H1 (cell line): ENCODE measurements at regions not wholly inside any gene's neighbourhood (a gene's known extent, or its start where the extent isn't known, plus 50 kb on each side); places are given as distances from the start of the nearest gene placed in this dataset.

Experiments used
- CTCF ChIA-PET: fragments of 300-600 bp; sonication (Branson Sonifier 250); formaldehyde crosslinking; loops from one replicate; lab custom pipeline; 2021; ENCODE audit not compliant: partially characterized antibody; lab: Charles Lee
- POLR2A ChIA-PET: fragments of 300-600 bp; sonication (Branson Sonifier 250); formaldehyde crosslinking; loops from one replicate; lab custom pipeline; 2021; ENCODE audit warnings: inconsistent platforms; ENCODE audit not compliant: partially characterized antibody; lab: Charles Lee
- DNase-seq, 2 experiments: peaks; one replicate each; pipeline versions ENCODE4 v3.0.0 to v3.0.0-alpha.2; 2010 to 2022; ENCODE audit warnings: low spot score in 2 of 2, low read depth in 1 of 2, mixed read lengths in 1 of 2
- FAIRE-seq: peaks from 2 replicates; lab custom pipeline; 2011; peaks lifted over from hg19 to GRCh38; lab: Jason Lieb, UNC
- H2AFZ ChIP-seq: 2 replicates; pipeline ENCODE4 v1.8.1; 2012; ENCODE audit warnings: low read length, inconsistent platforms
- H2AK5ac ChIP-seq: 2 replicates; pipeline ENCODE4 v1.6.1; 2013; ENCODE audit warnings: low read depth, low read length
- H2BK120ac ChIP-seq: replicated peaks from 2 replicates; pipeline ENCODE3; 2013; ENCODE audit warnings: low read depth, low read length, inconsistent platforms
- H2BK12ac ChIP-seq: 2 replicates; pipeline ENCODE4 v1.6.1; 2013; ENCODE audit warnings: low read depth, low read length
- H2BK15ac ChIP-seq: 2 replicates; pipeline ENCODE4 v1.6.1; 2013; ENCODE audit warnings: low read length
- H2BK20ac ChIP-seq: 2 replicates; pipeline ENCODE4 v1.6.1; 2013; ENCODE audit warnings: low read length
- H2BK5ac ChIP-seq: 2 replicates; pipeline ENCODE4 v1.6.1; 2013; ENCODE audit warnings: low read depth, low read length
- H3K14ac ChIP-seq: 2 replicates; pipeline ENCODE4 v1.6.1; 2013; ENCODE audit warnings: inconsistent platforms; ENCODE audit not compliant: insufficient read length
- H3K18ac ChIP-seq: 2 replicates; pipeline ENCODE4 v1.6.1; 2013; ENCODE audit warnings: low read length; ENCODE audit errors: extremely low read depth
- H3K23ac ChIP-seq: 2 replicates; pipeline ENCODE4 v1.6.1; 2013; ENCODE audit warnings: inconsistent platforms; ENCODE audit not compliant: insufficient read length
- H3K23me2 ChIP-seq: 2 replicates; pipeline ENCODE4 v1.6.1; 2013; ENCODE audit warnings: low read depth, low read length
- H3K27ac ChIP-seq: 2 replicates; pipeline ENCODE4 v1.6.1; 2011; ENCODE audit warnings: low read depth, low read length, inconsistent platforms
- H3K27me3 ChIP-seq, 4 experiments: replicated peaks in 1 of 4; 1 replicate in 1 of 4; 2 replicates in 3 of 4; pipeline versions ENCODE4 v1.6.1 to v1.8.1; 2011 to 2013; ENCODE audit warnings: low read length in 3 of 4, mild to moderate bottlenecking in 3 of 4, inconsistent platforms in 2 of 4, mixed read lengths in 2 of 4, moderate library complexity in 1 of 4; ENCODE audit not compliant: control insufficient read depth in 3 of 4, insufficient read depth in 3 of 4; ENCODE audit errors: extremely low read depth in 1 of 4
- H3K36me3 ChIP-seq, 4 experiments: 2 replicates each; pipeline versions ENCODE4 v1.6.1 to v1.8.1; 2011 to 2013; ENCODE audit warnings: mild to moderate bottlenecking in 4 of 4, low read length in 3 of 4, moderate library complexity in 2 of 4, control low read depth in 1 of 4, inconsistent platforms in 1 of 4; ENCODE audit not compliant: insufficient read depth in 4 of 4, control insufficient read depth in 2 of 4
- H3K4ac ChIP-seq: replicated peaks from 2 replicates; pipeline ENCODE3; 2013; ENCODE audit warnings: low read length, low read depth, mixed read lengths, inconsistent platforms; ENCODE audit not compliant: insufficient read length
- H3K4me1 ChIP-seq, 4 experiments: replicated peaks in 1 of 4; 1 replicate in 1 of 4; 2 replicates in 3 of 4; pipeline versions ENCODE4 v1.6.1 to v1.8.1; 2011 to 2013; ENCODE audit warnings: low read length in 3 of 4, inconsistent platforms in 2 of 4, mixed read lengths in 1 of 4; ENCODE audit not compliant: insufficient read depth in 4 of 4, control insufficient read depth in 3 of 4
- H3K4me2 ChIP-seq, 2 experiments: 2 replicates each; pipeline versions ENCODE4 v1.6.1 to v1.8.1; 2011 to 2013; ENCODE audit warnings: low read depth in 2 of 2, low read length in 2 of 2, control low read depth in 1 of 2, inconsistent platforms in 1 of 2, mild to moderate bottlenecking in 1 of 2; ENCODE audit not compliant: insufficient read depth in 1 of 2
- H3K4me3 ChIP-seq, 4 experiments: fragments of 200-600, 300-600 bp in 1 of 4; sonication (generic), shearing (Covaris generic), sonication (Bioruptor Twin) in 1 of 4; 2 replicates each; pipeline versions ENCODE4 v1.5.1 to v1.8.1; 2011 to 2016; ENCODE audit warnings: low read length in 4 of 4, low read depth in 3 of 4, control low read depth in 2 of 4, inconsistent platforms in 2 of 4, mild to moderate bottlenecking in 2 of 4, mixed read lengths in 1 of 4, moderate library complexity in 1 of 4; ENCODE audit not compliant: insufficient read depth in 2 of 4; ENCODE audit errors: extremely low read depth in 1 of 4
- H3K56ac ChIP-seq: replicated peaks from 2 replicates; pipeline ENCODE3; 2013; ENCODE audit warnings: low read depth, mild to moderate bottlenecking, mixed read lengths, low read length, inconsistent platforms; ENCODE audit not compliant: insufficient read length
- H3K79me1 ChIP-seq: 2 replicates; pipeline ENCODE4 v1.6.1; 2013; ENCODE audit warnings: low read depth, low read length, control low read depth
- H3K79me2 ChIP-seq, 2 experiments: 2 replicates each; pipeline versions ENCODE4 v1.6.1 to v1.8.1; 2012 to 2013; ENCODE audit warnings: low read length in 2 of 2, mild to moderate bottlenecking in 2 of 2, inconsistent platforms in 1 of 2; ENCODE audit not compliant: insufficient read depth in 2 of 2, control insufficient read depth in 1 of 2
- H3K9ac ChIP-seq, 4 experiments: replicated peaks in 1 of 4; 1 replicate in 1 of 4; 2 replicates in 3 of 4; pipeline versions ENCODE4 v1.6.1 to v1.8.1; 2011 to 2013; ENCODE audit warnings: low read depth in 3 of 4, low read length in 3 of 4, control low read depth in 2 of 4, mild to moderate bottlenecking in 2 of 4, moderate library complexity in 2 of 4, inconsistent platforms in 1 of 4; ENCODE audit errors: extremely low read depth in 1 of 4
- H3K9me3 ChIP-seq, 2 experiments: 2 replicates each; pipeline versions ENCODE4 v1.6.1 to v1.8.1; 2012 to 2013; ENCODE audit warnings: mild to moderate bottlenecking in 2 of 2, moderate library complexity in 2 of 2, control low read depth in 1 of 2, inconsistent platforms in 1 of 2, low read depth in 1 of 2, low read length in 1 of 2, mixed read lengths in 1 of 2; ENCODE audit not compliant: insufficient read depth in 2 of 2
- H4K20me1 ChIP-seq, 2 experiments: replicated peaks in 1 of 2; 2 replicates each; pipeline versions ENCODE3 to v1.8.1; 2011 to 2013; ENCODE audit warnings: inconsistent platforms in 2 of 2, low read length in 2 of 2, mild to moderate bottlenecking in 1 of 2; ENCODE audit not compliant: insufficient read depth in 2 of 2, control insufficient read depth in 1 of 2
- H4K5ac ChIP-seq: 2 replicates; pipeline ENCODE4 v1.6.1; 2013; ENCODE audit warnings: low read length, low read depth, mixed read lengths, inconsistent platforms; ENCODE audit not compliant: insufficient read length
- H4K8ac ChIP-seq: 2 replicates; pipeline ENCODE4 v1.8.0; 2013; ENCODE audit warnings: mild to moderate bottlenecking, moderate library complexity, low read length, inconsistent platforms; ENCODE audit not compliant: insufficient read depth; ENCODE audit errors: extremely low read depth
- H4K91ac ChIP-seq: replicated peaks from 2 replicates; pipeline ENCODE3; 2013; ENCODE audit warnings: low read length, mixed read lengths, inconsistent platforms; ENCODE audit not compliant: insufficient read length
- ASH2L ChIP-seq: fragments of 200-600, 300-600 bp; sonication (generic); IDR thresholded peaks from one replicate; pipeline ENCODE4 v1.7.1; 2017; ENCODE audit warnings: low read length
- CHD1 ChIP-seq: IDR thresholded peaks from 2 replicates; pipeline ENCODE4 v1.6.1; 2012; ENCODE audit warnings: low read depth, low read length, improper control_type of control experiment
- JUND ChIP-seq: IDR thresholded peaks from 2 replicates; pipeline ENCODE4 v1.6.1; 2011; ENCODE audit warnings: mild to moderate bottlenecking, improper control_type of control experiment, low read length
- KDM1A ChIP-seq: fragments of 200-600, 300-600 bp; sonication (generic); IDR thresholded peaks from 2 replicates; pipeline ENCODE4 v1.7.1; 2016; ENCODE audit warnings: mild to moderate bottlenecking, low read length, borderline replicate concordance
- POLR2A ChIP-seq, 2 experiments: IDR thresholded peaks; 1 replicate in 1 of 2; 2 replicates in 1 of 2; pipeline ENCODE4 v1.6.1; 2011; ENCODE audit warnings: low read depth in 2 of 2, low read length in 2 of 2, mild to moderate bottlenecking in 2 of 2; ENCODE audit errors: control extremely low read depth in 1 of 2
- RAD21 ChIP-seq, 2 experiments: IDR thresholded peaks in 1 of 2; conservative IDR thresholded peaks in 1 of 2; 2 replicates each; pipeline ENCODE4 v1.6.1; 2011; ENCODE audit warnings: low read depth in 2 of 2, low read length in 2 of 2, improper control_type of control experiment in 1 of 2, inconsistent platforms in 1 of 2, mild to moderate bottlenecking in 1 of 2, moderate library complexity in 1 of 2
- SIRT6 ChIP-seq: IDR thresholded peaks from one replicate; pipeline ENCODE4 v1.7.1; 2012; ENCODE audit warnings: low read length, inconsistent platforms
- SRF ChIP-seq: IDR thresholded peaks from 2 replicates; pipeline ENCODE4 v1.6.1; 2011; ENCODE audit warnings: mild to moderate bottlenecking, low read depth, low read length, moderate library complexity
- YY1 ChIP-seq: IDR thresholded peaks from 2 replicates; pipeline ENCODE4 v1.6.1; 2011; ENCODE audit warnings: low read depth, mild to moderate bottlenecking, low read length
- ZNF274 ChIP-seq: IDR thresholded peaks from 2 replicates; pipeline ENCODE4 v1.7.0; 2012; ENCODE audit warnings: low read length, borderline replicate concordance; ENCODE audit errors: extremely low read depth
- WGBS, 2 experiments: shearing (Covaris generic) in 1 of 2; methylation state at CpG; one replicate each; pipeline versions ENCODE4 v1.1.6 to v1.1.7; 2013 to 2015; ENCODE audit warnings: low lambda C conversion rate in 2 of 2, mixed read lengths in 2 of 2, inconsistent platforms in 1 of 2, low coverage in 1 of 2, missing lambda C conversion rate in 1 of 2; ENCODE audit not compliant: insufficient replicate concordance in 2 of 2, insufficient coverage in 1 of 2, insufficient read length in 1 of 2; ENCODE audit errors: extremely low coverage in 1 of 2, missing lambda C conversion rate in 1 of 2; 5-methylcytosine and 5-hydroxymethylcytosine counted together
- TF ChIP-seq, protein P1 (sequence below), 3 experiments: IDR thresholded peaks; 1 replicate in 2 of 3; 2 replicates in 1 of 3; pipeline versions ENCODE4 v1.5.1 to v1.6.1; 2011; ENCODE audit warnings: low read length in 3 of 3, mild to moderate bottlenecking in 3 of 3, inconsistent platforms in 2 of 3, low read depth in 1 of 3, moderate library complexity in 1 of 3; ENCODE audit not compliant: insufficient read depth in 1 of 3; ENCODE audit errors: control extremely low read depth in 1 of 3

DNA sequence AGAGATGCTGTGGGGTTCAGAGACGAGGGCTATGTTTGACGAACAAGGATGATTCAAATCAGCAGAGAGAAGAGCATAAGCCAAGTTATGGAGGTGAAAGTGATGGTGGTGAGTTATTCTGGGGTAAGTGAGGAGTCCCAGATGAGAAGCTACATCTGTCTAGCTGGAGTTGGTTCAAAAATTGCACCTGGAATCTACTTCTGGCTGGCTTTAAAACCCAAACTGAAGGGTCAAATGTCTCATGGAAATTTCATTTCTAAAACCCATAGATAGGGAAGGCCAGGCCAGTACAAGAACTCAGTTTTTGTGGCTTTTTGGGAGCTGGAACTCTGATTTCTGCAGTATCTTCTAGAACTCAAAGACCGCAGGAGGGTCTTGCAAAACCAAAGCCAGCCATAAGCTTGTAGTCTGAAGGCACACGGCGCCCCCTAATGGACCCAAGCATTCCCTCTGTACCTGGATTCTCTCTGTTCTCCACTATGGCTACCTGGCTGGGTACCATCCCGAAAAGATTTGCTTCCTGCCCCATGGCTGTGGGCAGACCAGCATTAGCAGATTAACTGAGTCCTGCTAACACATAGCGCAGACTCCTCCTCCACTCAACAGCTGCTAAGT is 229.1 kb upstream of the SLC14A2 start:
- Histone ChIP-seq H3K4ac (no peak overlapping the region), H3K4me2 (no peak overlapping the region), H4K5ac (no peak overlapping the region), H3K23me2 (no peaks in the 10 kb centered on the region), H2BK15ac (0 out of 2 replicates have a peak overlapping the region, but pooled peaks have one; percentile 74), H3K79me2 (no peaks in the 10 kb centered on the region), H2BK120ac (no peak overlapping the region), H3K4me1 (peaks cover 0 to 4% (median 1%) of the 10 kb centered on the region in 4 experiments; a peak in 3 of 7 replicates), H2BK20ac (no peak overlapping the region), H3K56ac (no peak overlapping the region), H4K8ac (no peak overlapping the region), H3K36me3 (no peaks in the 10 kb centered on the region), H3K27me3 (no peaks in the 10 kb centered on the region), H3K18ac (no peak overlapping the region), H4K91ac (no peak overlapping the region), H4K20me1 (no peaks in the 10 kb centered on the region), H3K9me3 (no peaks in the 10 kb centered on the region), H2AK5ac (no peak overlapping the region), H3K9ac (no peak overlapping the region), H3K27ac (no peak overlapping the region), H3K14ac (no peak overlapping the region), H2BK5ac (no peak overlapping the region), H3K23ac (no peak overlapping the region), H2BK12ac (no peak overlapping the region), H3K79me1 (no peaks in the 10 kb centered on the region), H3K4me3 (no peak overlapping the region), H2AFZ (peak overlapping the region; percentile 66; the same call in 1 of the 2 replicates)
- CTCF ChIA-PET: interaction anchor here (0.6 to 11.3 kb wide), 45 partner anchors 9 to 1815 kb away, joined by 3 to 131 read pairs (median 4); no protein-coding TSS in a partner anchor
- FAIRE-seq: peak; percentile 77
- 62% methylated on average over 7 of the region's 7 CpGs; no CpG with 5 or more reads in 1 of the 2 experiments for WGBS, 2 experiments
- DNase-seq: peak; percentile 57 to 69
- POLR2A ChIA-PET: interaction anchor here (0.5 kb wide), 1 partner anchor 28 kb away, joined by 3 read pairs; no protein-coding TSS in a partner anchor
- TF ChIP-seq JUND (no peak), SRF (no peak), RAD21 (IDR thresholded peaks at IDR 0.05 in 1 of 2, conservative IDR thresholded peaks at IDR 0.05 in 1 of 2; ENCODE audit: low read depth in 2 of 2, low read length in 2 of 2) (peak; percentile 85 to 90), ZNF274 (no peak), POLR2A (IDR thresholded peaks at IDR 0.05; ENCODE audit: control extremely low read depth in 1 of 2, low read depth in 2 of 2, low read length in 2 of 2) (no peak), ASH2L (no peak), KDM1A (no peak), YY1 (peak; percentile 84), CHD1 (no peak), SIRT6 (no peak)
- TF ChIP-seq, protein P1, sequence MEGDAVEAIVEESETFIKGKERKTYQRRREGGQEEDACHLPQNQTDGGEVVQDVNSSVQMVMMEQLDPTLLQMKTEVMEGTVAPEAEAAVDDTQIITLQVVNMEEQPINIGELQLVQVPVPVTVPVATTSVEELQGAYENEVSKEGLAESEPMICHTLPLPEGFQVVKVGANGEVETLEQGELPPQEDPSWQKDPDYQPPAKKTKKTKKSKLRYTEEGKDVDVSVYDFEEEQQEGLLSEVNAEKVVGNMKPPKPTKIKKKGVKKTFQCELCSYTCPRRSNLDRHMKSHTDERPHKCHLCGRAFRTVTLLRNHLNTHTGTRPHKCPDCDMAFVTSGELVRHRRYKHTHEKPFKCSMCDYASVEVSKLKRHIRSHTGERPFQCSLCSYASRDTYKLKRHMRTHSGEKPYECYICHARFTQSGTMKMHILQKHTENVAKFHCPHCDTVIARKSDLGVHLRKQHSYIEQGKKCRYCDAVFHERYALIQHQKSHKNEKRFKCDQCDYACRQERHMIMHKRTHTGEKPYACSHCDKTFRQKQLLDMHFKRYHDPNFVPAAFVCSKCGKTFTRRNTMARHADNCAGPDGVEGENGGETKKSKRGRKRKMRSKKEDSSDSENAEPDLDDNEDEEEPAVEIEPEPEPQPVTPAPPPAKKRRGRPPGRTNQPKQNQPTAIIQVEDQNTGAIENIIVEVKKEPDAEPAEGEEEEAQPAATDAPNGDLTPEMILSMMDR (IDR thresholded peaks at IDR 0.05; ENCODE audit: control extremely low read depth in 1 of 3, insufficient read depth in 1 of 3, low read depth in 1 of 3, low read length in 3 of 3): peak; percentile 80 to 89 (median 83)
